GM18519 (cell line): ENCODE measurements at regions not wholly inside any gene's neighbourhood (a gene's known extent, or its start where the extent isn't known, plus 50 kb on each side); places are given as distances from the start of the nearest gene placed in this dataset.

Experiments
- ATAC-seq: cut with Tn5 transposase; IDR thresholded peaks from one replicate; pipeline ENCODE4 v1.9.1; 2021; ENCODE audit warnings: mild to moderate bottlenecking, moderate library complexity; ENCODE audit not compliant: unreplicated experiment, low FRiP score

GRCh38 chr21:21715266-21715969 is 717.2 kb downstream of the NCAM2 start:
- no peak for ATAC-seq

- no peak for ATAC-seq
Observed at GRCh38 chr21:21722731-21723130, 724.5 kb downstream of the NCAM2 start.

GRCh38 chr21:21730512-21730911 is 732.3 kb downstream of the NCAM2 start:
- no peak for ATAC-seq

- ATAC-seq: no peak
Observed at GRCh38 chr21:21731626-21732025, 733.4 kb downstream of the NCAM2 start.

GRCh38 chr21:21734088-21734487 is 735.9 kb downstream of the NCAM2 start:
- ATAC-seq: no peak

- no peak for ATAC-seq
Observed at GRCh38 chr21:21737186-21737585, 739.0 kb downstream of the NCAM2 start.

GRCh38 chr21:21740207-21740606 is 742.0 kb downstream of the NCAM2 start:
- ATAC-seq: no peak

GRCh38 chr21:21750124-21750825 is 752.1 kb downstream of the NCAM2 start:
- ATAC-seq: no peak

GRCh38 chr21:21751286-21751685 is 753.1 kb downstream of the NCAM2 start:
- ATAC-seq: no peak

- ATAC-seq: no peak
Observed at GRCh38 chr21:21762855-21763254, 764.6 kb downstream of the NCAM2 start.

- no peak for ATAC-seq
Observed at GRCh38 chr21:21764281-21764680, 766.1 kb downstream of the NCAM2 start.

GRCh38 chr21:21767276-21767675 is 769.1 kb downstream of the NCAM2 start:
- no peak for ATAC-seq

- no peak for ATAC-seq
Observed at GRCh38 chr21:21788591-21788990, 790.4 kb downstream of the NCAM2 start.

- ATAC-seq: no peak
Observed at GRCh38 chr21:21801921-21802320, 803.7 kb downstream of the NCAM2 start.

- ATAC-seq: no peak
Observed at GRCh38 chr21:21806711-21807597, 808.7 kb downstream of the NCAM2 start.

- no peak for ATAC-seq
Observed at GRCh38 chr21:21807598-21807903, 809.3 kb downstream of the NCAM2 start.

GRCh38 chr21:21813289-21813688 is 815.1 kb downstream of the NCAM2 start:
- no peak for ATAC-seq

GRCh38 chr21:21813934-21814333 is 815.7 kb downstream of the NCAM2 start:
- ATAC-seq: no peak

GRCh38 chr21:21816778-21817177 is 818.6 kb downstream of the NCAM2 start:
- ATAC-seq: no peak

- no peak for ATAC-seq
Observed at GRCh38 chr21:21818898-21819297, 820.7 kb downstream of the NCAM2 start.

GRCh38 chr21:21828130-21828529 is 829.9 kb downstream of the NCAM2 start:
- ATAC-seq: no peak
